GM19351 (cell line): ENCODE measurements at regions not wholly inside any gene's neighbourhood (a gene's known extent, or its start where the extent isn't known, plus 50 kb on each side); places are given as distances from the start of the nearest gene placed in this dataset.

Source experiments
- ATAC-seq: cut with Tn5 transposase; IDR thresholded peaks from one replicate; pipeline ENCODE4 v1.9.1; 2021; ENCODE audit warnings: mild to moderate bottlenecking, moderate library complexity; ENCODE audit not compliant: unreplicated experiment

DNA sequence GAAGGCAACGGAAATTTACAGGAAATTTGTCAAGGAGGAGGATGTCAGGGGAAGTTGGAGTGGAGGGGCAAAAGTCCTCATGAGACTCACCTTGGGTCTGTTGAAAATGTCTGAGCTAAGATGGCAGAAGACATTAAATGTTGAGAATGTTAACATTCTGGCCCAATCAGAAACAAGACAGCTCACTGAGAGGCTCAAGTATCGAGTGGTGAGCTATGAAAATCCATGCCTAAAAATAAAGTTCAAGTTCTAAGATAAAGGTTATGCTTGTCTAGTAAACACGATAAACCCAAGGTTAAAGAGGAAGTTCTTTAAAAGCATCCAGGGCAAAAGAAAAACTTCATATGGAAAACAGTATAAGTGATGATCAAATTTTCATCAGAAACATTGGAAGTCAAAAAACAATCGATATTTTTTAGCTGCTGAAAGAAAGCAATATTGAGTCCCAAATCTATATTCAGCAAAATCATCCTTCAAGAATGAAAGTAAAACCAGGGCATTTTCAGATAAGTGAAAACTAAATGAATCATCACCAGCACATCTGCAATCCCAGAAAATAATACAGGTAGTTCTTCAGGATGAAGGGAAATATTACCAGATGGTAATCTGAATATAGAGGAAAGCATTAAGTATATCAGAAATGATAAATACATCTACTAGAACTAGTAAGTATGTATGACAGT is 462.4 kb downstream of the TLL1 start:
- no peak for ATAC-seq

GRCh38 chr4:166341992-166342391 is 469.0 kb downstream of the TLL1 start:
- ATAC-seq: no peak

GRCh38 chr4:166363198-166363597 is 490.2 kb downstream of the TLL1 start:
- peak; percentile 73 for ATAC-seq

DNA sequence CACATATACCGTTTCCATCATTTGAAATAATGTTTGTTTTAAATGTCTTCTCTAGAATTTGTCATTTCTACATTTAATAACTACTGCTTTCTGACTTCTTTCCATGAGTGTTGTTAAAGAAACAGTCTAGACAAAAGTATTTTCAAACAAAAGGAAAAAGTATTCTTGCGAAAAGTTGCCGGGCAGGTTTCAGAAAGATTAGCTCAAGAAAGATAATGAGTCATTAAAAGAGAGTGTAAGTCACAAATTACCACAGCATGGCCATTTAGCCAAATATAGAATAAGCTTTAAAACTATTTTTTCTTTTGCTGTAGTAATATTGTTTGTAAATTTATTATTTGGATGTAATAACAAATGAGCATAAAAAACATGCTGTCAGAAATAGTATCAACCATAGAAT is 493.0 kb downstream of the TLL1 start:
- ATAC-seq: no peak

DNA sequence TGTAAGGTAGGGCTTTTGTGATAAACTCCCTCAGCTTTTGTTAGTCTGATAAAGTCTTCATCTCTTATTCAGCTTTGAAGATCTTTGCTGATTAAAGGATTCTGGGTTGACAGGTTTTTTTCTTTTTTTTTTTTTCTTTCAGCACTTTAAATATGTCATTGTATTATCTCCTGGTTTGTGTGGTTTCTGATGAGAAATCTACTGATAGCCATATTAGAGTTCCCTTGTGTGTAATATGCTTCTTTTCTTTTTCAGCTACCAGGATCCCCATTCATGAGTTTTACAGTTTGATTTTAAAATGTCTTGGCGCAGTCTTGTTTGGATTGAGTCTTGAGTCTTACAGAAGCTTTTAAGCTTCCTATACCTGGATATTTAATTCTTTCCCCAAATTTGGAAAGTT is 504.5 kb downstream of the TLL1 start:
- ATAC-seq: no peak

- no peak for ATAC-seq
Observed at GRCh38 chr4:166386491-166387360, 513.7 kb downstream of the TLL1 start.

DNA sequence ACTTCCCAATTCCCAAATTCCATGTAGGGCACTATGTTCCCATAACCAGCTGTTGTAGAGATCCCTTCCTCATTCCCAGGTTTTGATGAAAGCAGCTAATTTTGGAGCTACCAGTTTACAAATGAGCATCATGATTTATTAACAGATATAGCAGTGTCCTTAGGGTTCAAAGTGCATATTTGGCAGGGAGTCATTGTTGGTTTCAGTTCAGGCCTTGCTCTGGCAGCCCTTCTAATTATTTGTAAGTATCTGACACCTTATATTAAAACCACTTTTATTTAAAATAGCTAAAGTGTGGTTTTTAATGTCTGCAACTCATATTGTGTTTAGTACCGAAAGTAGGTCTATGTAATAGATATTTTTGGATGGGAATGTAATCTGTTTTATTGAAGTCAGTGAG is 518.5 kb downstream of the TLL1 start:
- no peak for ATAC-seq

DNA sequence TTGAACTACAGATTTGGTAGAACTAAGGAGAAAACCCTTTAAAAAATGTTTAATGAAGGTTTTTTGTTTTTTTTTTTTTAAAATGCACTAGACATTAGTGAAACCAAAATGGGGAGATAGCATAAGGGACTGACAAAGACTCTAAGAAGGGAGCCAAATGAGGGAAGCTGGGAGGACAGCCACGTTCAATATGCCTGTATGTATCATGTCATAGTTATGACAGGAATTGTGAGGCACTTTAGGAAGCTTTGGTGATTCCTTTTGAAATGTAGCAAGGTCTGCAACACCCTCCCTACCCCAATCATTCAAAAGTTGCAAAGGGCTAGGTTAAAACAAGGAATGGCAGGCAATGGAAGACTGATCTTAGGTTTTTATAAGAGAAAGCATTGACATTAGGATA is 526.0 kb downstream of the TLL1 start:
- ATAC-seq: no peak

GRCh38 chr4:166400270-166400894 is 527.3 kb downstream of the TLL1 start:
- ATAC-seq: no peak

DNA sequence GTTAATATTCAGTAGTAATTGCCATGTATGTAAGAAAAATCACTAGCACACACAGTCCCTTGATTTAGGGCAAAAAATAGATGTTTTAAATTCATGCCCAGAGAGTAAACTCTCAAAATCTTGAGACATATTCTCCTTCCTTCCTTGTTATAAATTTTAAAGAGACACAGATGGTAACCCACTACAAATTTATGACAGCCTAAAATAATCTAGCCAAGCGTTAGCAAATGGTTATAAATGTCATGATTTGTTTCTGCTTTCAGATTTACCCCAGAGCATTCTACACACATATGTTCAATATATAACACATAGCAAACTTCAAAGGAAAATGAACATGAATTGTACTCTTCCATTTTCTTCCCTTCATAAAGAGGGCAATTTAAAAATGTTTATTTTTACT is 540.3 kb downstream of the TLL1 start:
- ATAC-seq: no peak

DNA sequence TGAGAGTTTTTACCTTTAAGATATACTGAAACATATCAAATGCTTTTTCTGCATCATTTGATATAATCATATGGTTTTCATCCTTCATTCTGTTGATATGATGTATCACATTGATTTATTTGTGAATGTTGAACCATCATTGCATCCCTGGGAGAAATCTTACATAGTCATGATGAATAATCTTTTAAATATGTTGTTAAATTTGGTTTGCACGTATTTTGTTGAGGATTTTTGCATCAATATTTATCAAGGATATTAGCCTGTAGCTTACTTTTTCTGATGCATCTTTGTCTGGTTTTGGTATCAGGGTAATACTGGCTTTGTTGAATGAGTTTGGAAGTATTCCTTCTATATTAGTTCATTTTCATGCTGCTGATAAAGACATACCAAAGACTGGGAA is 541.4 kb downstream of the TLL1 start:
- no peak for ATAC-seq

DNA sequence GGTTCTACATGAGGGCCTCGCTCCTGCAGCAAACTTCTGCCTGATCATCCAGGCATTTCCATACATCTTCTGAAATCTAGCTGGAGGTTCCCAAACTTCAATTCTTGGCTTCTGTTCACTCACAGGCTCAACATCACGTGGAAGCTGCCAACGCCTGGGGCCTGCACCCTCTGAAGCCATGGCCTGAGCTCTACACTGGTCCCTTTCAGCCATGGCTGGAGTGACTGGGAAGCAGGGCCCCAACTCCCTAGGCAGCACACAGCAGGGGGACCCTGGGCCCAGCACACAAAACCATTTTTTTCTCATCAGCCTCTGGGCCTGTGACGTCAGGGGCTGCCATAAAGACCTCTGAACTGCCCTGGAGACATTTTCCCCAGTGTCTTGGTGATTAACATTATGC is 542.7 kb downstream of the TLL1 start:
- ATAC-seq: no peak

DNA sequence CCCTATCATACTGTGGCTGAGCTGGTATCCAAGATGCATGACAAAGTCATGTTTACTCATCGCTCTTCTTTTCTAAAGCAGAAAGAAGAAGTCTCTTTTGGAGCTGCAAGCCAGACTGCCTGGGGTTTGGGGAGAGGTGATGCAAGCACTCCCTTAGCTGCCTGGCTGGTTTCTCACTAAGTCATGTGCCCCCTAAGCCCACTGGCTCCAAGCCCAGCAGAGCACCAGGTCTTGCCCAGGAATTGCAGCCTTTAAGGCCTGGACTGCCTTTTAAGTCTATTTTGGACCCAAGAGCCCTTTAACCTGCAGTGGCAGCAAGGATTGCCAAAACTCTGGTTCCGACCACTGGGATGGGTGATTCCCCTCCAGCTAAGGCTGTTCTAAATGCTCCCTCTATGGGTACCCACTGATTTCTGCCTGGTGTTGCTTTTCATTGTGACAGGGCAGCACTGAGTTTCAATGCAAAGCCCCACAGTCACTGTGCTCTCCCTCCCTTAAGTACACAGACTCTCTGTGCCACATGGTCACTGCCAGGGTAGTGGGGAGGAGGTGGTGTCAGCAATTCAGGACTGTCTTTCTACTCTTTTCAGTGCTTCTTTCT is 548.6 kb downstream of the TLL1 start:
- ATAC-seq: no peak

- ATAC-seq: no peak
Observed at GRCh38 chr4:166422475-166422874, 549.4 kb downstream of the TLL1 start.

GRCh38 chr4:166426300-166426863 is 553.3 kb downstream of the TLL1 start:
- no peak for ATAC-seq

GRCh38 chr4:166432125-166432524 is 559.1 kb downstream of the TLL1 start:
- ATAC-seq: no peak

GRCh38 chr4:166432842-166433241 is 559.8 kb downstream of the TLL1 start:
- no peak for ATAC-seq

- ATAC-seq: no peak
Observed at GRCh38 chr4:166435449-166435848, 562.4 kb downstream of the TLL1 start.

GRCh38 chr4:166458756-166459155 is 585.7 kb downstream of the TLL1 start:
- ATAC-seq: no peak

GRCh38 chr4:166459621-166460020 is 586.6 kb downstream of the TLL1 start:
- no peak for ATAC-seq
